ENCODE measurements at regions not wholly inside any gene's neighbourhood (a gene's known extent, or its start where the extent isn't known, plus 50 kb on each side); places are given as distances from the start of the nearest gene placed in this dataset.

GRCh38 chr10:113239566-113240350 is 289.7 kb downstream of the TCF7L2 start:
- no peak overlapping the region for H3K27ac ChIP-seq
- H3K27me3 ChIP-seq = no peaks in the 10 kb centered on the region
- WGBS, 2 donors = 68 to 76% methylated on average over 7 of the region's 7 CpGs
- intact Hi-C loops (cut with DNase I) = no loop called here
- no peak for ATAC-seq
- H3K4me1 ChIP-seq = no peaks in the 10 kb centered on the region
- no peaks in the 10 kb centered on the region for H3K36me3 ChIP-seq (replicated peaks in 1 of 2; ENCODE audit: insufficient read depth in 1 of 2, low read depth in 2 of 2)
- no peaks in the 10 kb centered on the region for H3K9me3 ChIP-seq
- peak in 1 of 4 donors; percentile 8 for DNase-seq
- TF ChIP-seq, protein P1, sequence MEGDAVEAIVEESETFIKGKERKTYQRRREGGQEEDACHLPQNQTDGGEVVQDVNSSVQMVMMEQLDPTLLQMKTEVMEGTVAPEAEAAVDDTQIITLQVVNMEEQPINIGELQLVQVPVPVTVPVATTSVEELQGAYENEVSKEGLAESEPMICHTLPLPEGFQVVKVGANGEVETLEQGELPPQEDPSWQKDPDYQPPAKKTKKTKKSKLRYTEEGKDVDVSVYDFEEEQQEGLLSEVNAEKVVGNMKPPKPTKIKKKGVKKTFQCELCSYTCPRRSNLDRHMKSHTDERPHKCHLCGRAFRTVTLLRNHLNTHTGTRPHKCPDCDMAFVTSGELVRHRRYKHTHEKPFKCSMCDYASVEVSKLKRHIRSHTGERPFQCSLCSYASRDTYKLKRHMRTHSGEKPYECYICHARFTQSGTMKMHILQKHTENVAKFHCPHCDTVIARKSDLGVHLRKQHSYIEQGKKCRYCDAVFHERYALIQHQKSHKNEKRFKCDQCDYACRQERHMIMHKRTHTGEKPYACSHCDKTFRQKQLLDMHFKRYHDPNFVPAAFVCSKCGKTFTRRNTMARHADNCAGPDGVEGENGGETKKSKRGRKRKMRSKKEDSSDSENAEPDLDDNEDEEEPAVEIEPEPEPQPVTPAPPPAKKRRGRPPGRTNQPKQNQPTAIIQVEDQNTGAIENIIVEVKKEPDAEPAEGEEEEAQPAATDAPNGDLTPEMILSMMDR (IDR thresholded peaks at IDR 0.05) = no peak
- TF ChIP-seq POLR2A (IDR thresholded peaks at IDR 0.05) = no peak
- no peak overlapping the region for H3K4me3 ChIP-seq

DNA sequence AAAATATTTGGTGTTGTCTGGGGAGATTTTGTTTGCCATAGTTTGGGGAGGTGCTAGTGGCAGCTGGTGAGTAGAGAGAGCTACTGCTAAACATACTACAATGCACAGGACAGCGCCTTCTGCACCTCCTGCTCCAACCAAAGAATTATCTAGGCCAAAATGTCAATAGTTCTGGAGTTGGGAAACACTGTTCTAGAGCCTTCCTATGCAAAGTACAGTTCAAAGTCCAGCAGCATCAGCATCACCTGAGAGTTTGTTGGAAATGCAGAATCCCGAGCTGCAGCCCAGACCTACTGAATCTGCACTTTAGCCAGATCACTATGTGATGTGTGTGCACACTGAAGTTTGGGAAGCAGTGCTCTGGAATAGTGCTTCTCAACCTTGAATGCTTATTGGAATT is 290.7 kb downstream of the TCF7L2 start:
- ATAC-seq = no peak

DNA sequence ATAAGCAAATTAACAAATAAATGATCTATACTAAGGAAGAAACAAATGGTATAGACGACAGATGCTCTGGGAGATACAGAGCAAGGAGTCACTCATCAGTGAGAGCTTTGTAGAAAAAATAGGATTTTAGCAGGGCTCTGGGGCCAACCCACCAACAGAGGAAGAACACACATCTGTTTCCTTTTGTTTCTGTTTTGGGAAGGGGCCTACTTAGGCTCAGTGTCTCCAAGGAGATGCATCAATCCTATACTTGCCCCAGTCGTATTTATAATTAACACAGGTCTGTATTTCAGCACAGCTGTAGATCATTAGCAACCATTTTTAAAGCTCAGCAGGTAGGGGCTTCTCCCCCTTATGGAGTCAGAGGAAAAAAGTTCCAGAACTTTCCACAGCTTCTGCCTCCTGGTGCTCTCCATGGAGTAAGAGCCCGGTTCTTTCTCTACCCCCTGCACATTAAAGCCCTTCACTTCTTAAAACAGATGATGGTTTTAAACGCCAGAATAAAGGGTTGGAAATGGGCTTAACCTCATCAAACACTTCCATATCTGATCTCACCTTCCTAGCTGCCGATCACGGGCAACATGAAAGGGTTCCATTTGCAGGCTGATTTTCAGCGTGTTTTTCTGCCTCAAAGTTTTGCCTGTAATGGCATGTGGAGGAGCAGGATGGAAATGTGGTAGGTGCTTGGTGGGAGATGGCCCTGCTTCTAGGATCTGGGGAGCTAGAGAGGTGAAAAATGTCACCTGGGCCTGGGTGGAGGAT is 291.7 kb downstream of the TCF7L2 start:
- Histone ChIP-seq H3K27me3 (no peaks in the 10 kb centered on the region), H3K36me3 (replicated peaks in 1 of 2; ENCODE audit: insufficient read depth in 1 of 2, low read depth in 2 of 2) (no peaks in the 10 kb centered on the region), H3K4me3 (no peak overlapping the region), H3K27ac (no peak overlapping the region), H3K4me1 (no peaks in the 10 kb centered on the region), H3K9me3 (no peaks in the 10 kb centered on the region)
- 70 to 71% methylated on average over 7 of the region's 7 CpGs for WGBS, 2 donors
- no peak for TF ChIP-seq POLR2A (IDR thresholded peaks at IDR 0.05)
- TF ChIP-seq, protein P1 (IDR thresholded peaks at IDR 0.05) = no peak
- ATAC-seq (no peak), DNase-seq (no peak)
- intact Hi-C loops (cut with DNase I) = no loop called here

More for the DNA sequence above, 290.7 kb downstream of the TCF7L2 start:
- no peak overlapping the region for H3K27ac ChIP-seq
- TF ChIP-seq, protein P1 (IDR thresholded peaks at IDR 0.05) = no peak
- no peak for TF ChIP-seq POLR2A (IDR thresholded peaks at IDR 0.05)
- no peak for DNase-seq
- WGBS, 2 donors = 83 to 93% methylated on average over 2 of the region's 2 CpGs
- H3K36me3 ChIP-seq (replicated peaks in 1 of 2; ENCODE audit: insufficient read depth in 1 of 2, low read depth in 2 of 2) = no peaks in the 10 kb centered on the region
- H3K4me1 ChIP-seq = no peaks in the 10 kb centered on the region
- H3K9me3 ChIP-seq = no peaks in the 10 kb centered on the region
- intact Hi-C loops (cut with DNase I) = no loop called here
- no peak overlapping the region for H3K4me3 ChIP-seq
- no peaks in the 10 kb centered on the region for H3K27me3 ChIP-seq

- H3K4me3 ChIP-seq = no peak overlapping the region
- no peak for TF ChIP-seq POLR2A (IDR thresholded peaks at IDR 0.05)
- TF ChIP-seq, protein P1 (IDR thresholded peaks at IDR 0.05) = no peak
- intact Hi-C loops (cut with DNase I) = no loop called here
- DNase-seq (no peak), ATAC-seq (no peak)
- WGBS, 2 donors = 72 to 89% methylated on average over 2 of the region's 2 CpGs
- H3K27me3 ChIP-seq = no peaks in the 10 kb centered on the region
- H3K36me3 ChIP-seq (replicated peaks in 1 of 2; ENCODE audit: insufficient read depth in 1 of 2, low read depth in 2 of 2) = no peaks in the 10 kb centered on the region
- no peaks in the 10 kb centered on the region for H3K4me1 ChIP-seq
- H3K27ac ChIP-seq = no peak overlapping the region
- no peaks in the 10 kb centered on the region for H3K9me3 ChIP-seq
Observed at GRCh38 chr10:113243311-113243710, 293.3 kb downstream of the TCF7L2 start.

Data from body of pancreas (tissue), 4 donors.